ENCODE measurements at regions not wholly inside any gene's neighbourhood (a gene's known extent, or its start where the extent isn't known, plus 50 kb on each side); places are given as distances from the start of the nearest gene placed in this dataset.

GRCh38 chr3:117084739-117085270 lies 375.2 kb downstream of the TUSC7 start:
- H3K4me3 ChIP-seq (ENCODE audit: low read depth, low read length) = no peak overlapping the region
- TF ChIP-seq CTCF (IDR thresholded peaks at IDR 0.05; ENCODE audit: low read depth, low read length) = no peak

GRCh38 chr3:117091676-117092075 lies 382.1 kb downstream of the TUSC7 start:
- no peak for TF ChIP-seq CTCF (IDR thresholded peaks at IDR 0.05; ENCODE audit: low read depth, low read length)
- H3K4me3 ChIP-seq (ENCODE audit: low read depth, low read length) = no peak overlapping the region

- H3K4me3 ChIP-seq (ENCODE audit: low read depth, low read length) = no peak overlapping the region
- TF ChIP-seq CTCF (IDR thresholded peaks at IDR 0.05; ENCODE audit: low read depth, low read length) = no peak
Observed at GRCh38 chr3:117096549-117096948, 387.0 kb downstream of the TUSC7 start.

GRCh38 chr3:117097351-117097750 lies 387.8 kb downstream of the TUSC7 start:
- H3K4me3 ChIP-seq (ENCODE audit: low read depth, low read length) = no peak overlapping the region
- no peak for TF ChIP-seq CTCF (IDR thresholded peaks at IDR 0.05; ENCODE audit: low read depth, low read length)

GRCh38 chr3:117101697-117102096 lies 392.1 kb downstream of the TUSC7 start:
- H3K4me3 ChIP-seq (ENCODE audit: low read depth, low read length) = no peak overlapping the region
- no peak for TF ChIP-seq CTCF (IDR thresholded peaks at IDR 0.05; ENCODE audit: low read depth, low read length)

- TF ChIP-seq CTCF (IDR thresholded peaks at IDR 0.05; ENCODE audit: low read depth, low read length) = no peak
- no peak overlapping the region for H3K4me3 ChIP-seq (ENCODE audit: low read depth, low read length)
Observed at GRCh38 chr3:117102426-117102825, 392.8 kb downstream of the TUSC7 start.

- no peak for TF ChIP-seq CTCF (IDR thresholded peaks at IDR 0.05; ENCODE audit: low read depth, low read length)
- no peak overlapping the region for H3K4me3 ChIP-seq (ENCODE audit: low read depth, low read length)
Observed at GRCh38 chr3:117103675-117104074, 394.1 kb downstream of the TUSC7 start.

Measured in WI38 (cell line).